Keratinocyte (primary cell): ENCODE measurements at regions not wholly inside any gene's neighbourhood (a gene's known extent, or its start where the extent isn't known, plus 50 kb on each side); places are given as distances from the start of the nearest gene placed in this dataset.

ENCODE experiments used
- EZH2 ChIP-seq: IDR thresholded peaks from one replicate; pipeline ENCODE4 v1.6.1; 2012; ENCODE audit warnings: inconsistent platforms, mild to moderate bottlenecking, low read length, moderate library complexity
- TF ChIP-seq, protein P1 (sequence below), 3 experiments: IDR thresholded peaks in 1 of 3; conservative IDR thresholded peaks in 1 of 3; optimal IDR thresholded peaks in 1 of 3; 2 replicates in 2 of 3; 3 replicates in 1 of 3; pipeline versions ENCODE3 to v1.5.1; 2011; ENCODE audit warnings: low read length in 3 of 3, mild to moderate bottlenecking in 3 of 3, moderate library complexity in 2 of 3, control low read depth in 1 of 3, inconsistent platforms in 1 of 3; ENCODE audit not compliant: insufficient read depth in 2 of 3; ENCODE audit errors: extremely low read depth in 1 of 3

DNA sequence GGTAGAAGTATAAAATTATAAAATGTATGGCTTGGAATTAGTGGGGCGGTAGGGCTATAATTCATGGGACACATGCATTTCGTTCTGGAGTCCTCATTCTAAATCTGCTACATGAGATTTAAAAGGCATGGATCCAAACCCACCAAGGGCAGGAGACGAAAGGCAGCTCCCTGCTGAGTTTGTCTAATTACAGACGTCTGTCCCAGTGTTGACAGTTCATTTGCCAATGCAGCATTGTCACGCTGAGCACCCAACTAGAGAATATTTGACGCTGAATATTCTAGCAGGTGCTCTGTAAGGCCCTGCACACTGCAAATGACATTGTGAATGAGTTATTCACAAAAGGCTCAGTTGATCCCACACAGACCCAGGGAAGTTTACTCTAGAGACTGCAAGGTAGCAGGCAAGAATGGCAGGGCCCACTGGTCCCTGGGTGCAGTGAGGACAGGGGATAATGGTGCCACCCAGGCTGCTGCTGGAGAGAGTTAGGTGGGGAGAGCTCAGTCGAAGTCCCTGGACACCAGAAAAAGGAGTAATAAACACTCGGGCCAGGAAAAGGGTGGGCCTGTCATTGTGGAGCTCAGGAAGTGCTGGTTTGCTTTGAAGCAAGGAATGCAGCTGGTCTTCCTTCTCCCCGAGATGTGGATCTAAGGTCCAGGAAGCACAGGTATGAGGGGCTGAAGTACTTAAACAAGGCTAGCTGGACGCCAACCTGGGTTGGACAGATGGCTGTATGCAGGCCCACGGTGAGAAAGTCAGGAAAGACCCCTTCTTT, 75.0 kb upstream of the JCAD start:
- TF ChIP-seq, protein P1, sequence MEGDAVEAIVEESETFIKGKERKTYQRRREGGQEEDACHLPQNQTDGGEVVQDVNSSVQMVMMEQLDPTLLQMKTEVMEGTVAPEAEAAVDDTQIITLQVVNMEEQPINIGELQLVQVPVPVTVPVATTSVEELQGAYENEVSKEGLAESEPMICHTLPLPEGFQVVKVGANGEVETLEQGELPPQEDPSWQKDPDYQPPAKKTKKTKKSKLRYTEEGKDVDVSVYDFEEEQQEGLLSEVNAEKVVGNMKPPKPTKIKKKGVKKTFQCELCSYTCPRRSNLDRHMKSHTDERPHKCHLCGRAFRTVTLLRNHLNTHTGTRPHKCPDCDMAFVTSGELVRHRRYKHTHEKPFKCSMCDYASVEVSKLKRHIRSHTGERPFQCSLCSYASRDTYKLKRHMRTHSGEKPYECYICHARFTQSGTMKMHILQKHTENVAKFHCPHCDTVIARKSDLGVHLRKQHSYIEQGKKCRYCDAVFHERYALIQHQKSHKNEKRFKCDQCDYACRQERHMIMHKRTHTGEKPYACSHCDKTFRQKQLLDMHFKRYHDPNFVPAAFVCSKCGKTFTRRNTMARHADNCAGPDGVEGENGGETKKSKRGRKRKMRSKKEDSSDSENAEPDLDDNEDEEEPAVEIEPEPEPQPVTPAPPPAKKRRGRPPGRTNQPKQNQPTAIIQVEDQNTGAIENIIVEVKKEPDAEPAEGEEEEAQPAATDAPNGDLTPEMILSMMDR (optimal IDR thresholded peaks at IDR 0.05 in 1 of 3, IDR thresholded peaks at IDR 0.05 in 1 of 3, conservative IDR thresholded peaks at IDR 0.05 in 1 of 3; ENCODE audit: extremely low read depth in 1 of 3, insufficient read depth in 2 of 3, low read length in 3 of 3): no peak
- TF ChIP-seq EZH2: no peak
